Testis (tissue), 2 donors: ENCODE measurements at regions not wholly inside any gene's neighbourhood (a gene's known extent, or its start where the extent isn't known, plus 50 kb on each side); places are given as distances from the start of the nearest gene placed in this dataset.

ENCODE experiments used
- CTCF ChIP-seq, 3 experiments: fragments of 450-650 bp in 2 of 3; fragments of 200-600 bp in 1 of 3; sonication (generic) in 1 of 3; IDR thresholded peaks; one replicate each; pipeline ENCODE4 v1.5.1; 2016 to 2019; ENCODE audit warnings: antibody characterized with exemption in 3 of 3, mild to moderate bottlenecking in 2 of 3, moderate library complexity in 1 of 3
- POLR2A ChIP-seq: fragments of 450-650 bp; IDR thresholded peaks from one replicate; pipeline ENCODE4 v1.6.1; 2017; ENCODE audit warnings: antibody characterized with exemption, mild to moderate bottlenecking, moderate library complexity

GRCh38 chr14:46480817-46481216 is 170.8 kb downstream of the RPL10L start:
- TF ChIP-seq POLR2A (no peak), CTCF (IDR thresholded peaks at IDR 0.05) (no peak)
